ENCODE measurements at regions not wholly inside any gene's neighbourhood (a gene's known extent, or its start where the extent isn't known, plus 50 kb on each side); places are given as distances from the start of the nearest gene placed in this dataset.
"Not testable (repeated sequence)": the region's sequence is repeated elsewhere in the genome, so short reads cannot be mapped to it uniquely, and the experiment has no call there.

GRCh38 chr1:87398641-87399040 is 70.0 kb downstream of the LMO4 start:
- no peak for DNase-seq

GRCh38 chr1:87399264-87399663 is 70.6 kb downstream of the LMO4 start:
- DNase-seq, result no peak

- DNase-seq, result no peak
These were observed 71.0 kb downstream of the LMO4 start for GRCh38 chr1:87399701-87400100.

- DNase-seq, result no peak
These were observed 72.1 kb downstream of the LMO4 start for GRCh38 chr1:87400813-87401212.

GRCh38 chr1:87402241-87403002 is 73.7 kb downstream of the LMO4 start:
- DNase-seq, result no peak

- DNase-seq, result no peak
These were observed 74.6 kb downstream of the LMO4 start for GRCh38 chr1:87403061-87403820.

GRCh38 chr1:87404296-87404695 is 75.6 kb downstream of the LMO4 start:
- peak; percentile 62 for DNase-seq

GRCh38 chr1:87408665-87409248 is 80.1 kb downstream of the LMO4 start:
- no peak for DNase-seq

GRCh38 chr1:87410776-87411480 is 82.2 kb downstream of the LMO4 start:
- DNase-seq, result no peak

- not testable (repeated sequence) for DNase-seq
These were observed 85.2 kb downstream of the LMO4 start for GRCh38 chr1:87413846-87414245.

- no peak for DNase-seq
These were observed 89.4 kb downstream of the LMO4 start for GRCh38 chr1:87418048-87418447.

GRCh38 chr1:87421809-87422208 is 93.1 kb downstream of the LMO4 start:
- DNase-seq, result no peak

- no peak for DNase-seq
These were observed 95.9 kb downstream of the LMO4 start for GRCh38 chr1:87424541-87424940.

- no peak for DNase-seq
These were observed 98.0 kb downstream of the LMO4 start for GRCh38 chr1:87426463-87427249.

GRCh38 chr1:87428367-87428766 is 99.7 kb downstream of the LMO4 start:
- no peak for DNase-seq

- DNase-seq, result no peak
These were observed 100.2 kb downstream of the LMO4 start for GRCh38 chr1:87428883-87429282.

GRCh38 chr1:87432685-87433084 is 104.0 kb downstream of the LMO4 start:
- DNase-seq, result no peak

GRCh38 chr1:87433101-87433500 is 104.4 kb downstream of the LMO4 start:
- not testable (repeated sequence) for DNase-seq

- DNase-seq, result no peak
These were observed 106.8 kb downstream of the LMO4 start for GRCh38 chr1:87435484-87435883.

GRCh38 chr1:87436115-87436514 is 107.4 kb downstream of the LMO4 start:
- not testable (repeated sequence) for DNase-seq

GRCh38 chr1:87436534-87436933 is 107.9 kb downstream of the LMO4 start:
- no peak for DNase-seq

- no peak for DNase-seq
These were observed 109.1 kb downstream of the LMO4 start for GRCh38 chr1:87437663-87438295.

All from central memory CD4-positive, alpha-beta T cell (primary cell).